ENCODE measurements at regions not wholly inside any gene's neighbourhood (a gene's known extent, or its start where the extent isn't known, plus 50 kb on each side); places are given as distances from the start of the nearest gene placed in this dataset.

DNA sequence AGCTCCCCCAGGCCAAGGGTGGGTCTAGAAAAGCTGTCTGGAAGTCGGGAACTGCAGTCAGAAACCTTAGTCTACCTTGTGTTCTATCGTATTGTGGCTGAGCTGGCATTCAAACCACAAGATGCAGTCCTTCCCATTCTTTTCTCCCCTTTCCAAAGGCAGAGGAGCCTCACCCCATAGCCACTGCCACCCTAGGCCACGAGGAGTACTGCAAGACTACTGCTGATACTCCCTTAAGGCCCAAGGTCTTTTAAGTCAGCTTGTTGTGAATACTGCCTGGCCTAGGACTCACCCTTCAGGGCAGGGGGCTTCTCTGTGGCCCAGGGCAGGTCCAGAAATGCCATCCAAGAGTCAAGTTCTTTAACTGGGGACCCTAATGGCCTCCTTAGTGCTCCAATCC is 214.5 kb upstream of the CNTNAP2 start:
- no peak for TF ChIP-seq CTCF (IDR thresholded peaks at IDR 0.05 in 8 of 11, conservative IDR thresholded peaks at IDR 0.05 in 3 of 11)
- TF ChIP-seq POLR2A (IDR thresholded peaks at IDR 0.05) = no peak
- no peak for TF ChIP-seq POLR2AphosphoS5 (IDR thresholded peaks at IDR 0.05)
